NCI-H774 (cell line): ENCODE measurements at regions not wholly inside any gene's neighbourhood (a gene's known extent, or its start where the extent isn't known, plus 50 kb on each side); places are given as distances from the start of the nearest gene placed in this dataset.
A peak's percentile ranks its signal among the peaks of the same experiment; 100 is the strongest.
"Not testable (repeated sequence)": the region's sequence is repeated elsewhere in the genome, so short reads cannot be mapped to it uniquely, and the experiment has no call there.

Source experiments
- DNase-seq: peaks from one replicate; lab custom pipeline; 2025; lab: John Stamatoyannopoulos, UW

GRCh38 chr6:130494729-130495128 is 128.9 kb downstream of the TMEM200A start:
- no peak for DNase-seq

- DNase-seq: no peak
Observed at GRCh38 chr6:130500693-130501092, 134.9 kb downstream of the TMEM200A start.

GRCh38 chr6:130503146-130503545 is 137.3 kb downstream of the TMEM200A start:
- DNase-seq: no peak

- DNase-seq: no peak
Observed at GRCh38 chr6:130505808-130506598, 140.2 kb downstream of the TMEM200A start.

- not testable (repeated sequence) for DNase-seq
Observed at GRCh38 chr6:130507005-130507665, 141.3 kb downstream of the TMEM200A start.

- no peak for DNase-seq
Observed at GRCh38 chr6:130507666-130508028, 141.8 kb downstream of the TMEM200A start.

- DNase-seq: peak; percentile 36
Observed at GRCh38 chr6:130513770-130514169, 148.0 kb downstream of the TMEM200A start.

GRCh38 chr6:130514712-130515111 is 148.9 kb downstream of the TMEM200A start:
- no peak for DNase-seq

GRCh38 chr6:130515306-130515705 is 149.5 kb downstream of the TMEM200A start:
- DNase-seq: no peak

GRCh38 chr6:130516604-130517003 is 150.8 kb downstream of the TMEM200A start:
- DNase-seq: no peak

GRCh38 chr6:130517444-130517931 is 151.7 kb downstream of the TMEM200A start:
- no peak for DNase-seq

- no peak for DNase-seq
Observed at GRCh38 chr6:130518588-130518987, 152.8 kb downstream of the TMEM200A start.

- no peak for DNase-seq
Observed at GRCh38 chr6:130520221-130520620, 154.4 kb downstream of the TMEM200A start.

- DNase-seq: no peak
Observed at GRCh38 chr6:130520801-130521200, 155.0 kb downstream of the TMEM200A start.

- DNase-seq: no peak
Observed at GRCh38 chr6:130524552-130524951, 158.7 kb downstream of the TMEM200A start.

- no peak for DNase-seq
Observed at GRCh38 chr6:130525408-130525807, 159.6 kb downstream of the TMEM200A start.

- no peak for DNase-seq
Observed at GRCh38 chr6:130526466-130526865, 160.6 kb downstream of the TMEM200A start.

- DNase-seq: no peak
Observed at GRCh38 chr6:130527173-130527572, 161.4 kb downstream of the TMEM200A start.

- no peak for DNase-seq
Observed at GRCh38 chr6:130529569-130530149, 163.8 kb downstream of the TMEM200A start.

GRCh38 chr6:130534627-130535026 is 168.8 kb downstream of the TMEM200A start:
- DNase-seq: no peak

- no peak for DNase-seq
Observed at GRCh38 chr6:130535242-130535641, 169.4 kb downstream of the TMEM200A start.

GRCh38 chr6:130537447-130537846 is 171.6 kb downstream of the TMEM200A start:
- no peak for DNase-seq

GRCh38 chr6:130547723-130548122 is 181.9 kb downstream of the TMEM200A start:
- DNase-seq: no peak
